GM18502 (cell line): ENCODE measurements at regions not wholly inside any gene's neighbourhood (a gene's known extent, or its start where the extent isn't known, plus 50 kb on each side); places are given as distances from the start of the nearest gene placed in this dataset.

ENCODE experiments used
- ATAC-seq: cut with Tn5 transposase; IDR thresholded peaks from one replicate; pipeline ENCODE4 v1.9.1; 2021; ENCODE audit warnings: mild to moderate bottlenecking; ENCODE audit not compliant: unreplicated experiment, poor library complexity

- ATAC-seq = no peak
Observed at GRCh38 chr1:239221656-239222055, 164.7 kb upstream of the CHRM3 start.

- ATAC-seq = no peak
Observed at GRCh38 chr1:239219679-239220078, 166.7 kb upstream of the CHRM3 start.

- ATAC-seq = no peak
Observed at GRCh38 chr1:239218301-239218700, 168.1 kb upstream of the CHRM3 start.

- ATAC-seq = no peak
Observed at GRCh38 chr1:239212811-239213220, 173.6 kb upstream of the CHRM3 start.

GRCh38 chr1:239209591-239209990, 176.8 kb upstream of the CHRM3 start:
- no peak for ATAC-seq

- ATAC-seq = no peak
Observed at GRCh38 chr1:239204401-239204800, 182.0 kb upstream of the CHRM3 start.

GRCh38 chr1:239197871-239198270, 188.5 kb upstream of the CHRM3 start:
- ATAC-seq = no peak

- ATAC-seq = no peak
Observed at GRCh38 chr1:239189998-239190512, 196.3 kb upstream of the CHRM3 start.

GRCh38 chr1:239186487-239186886, 199.9 kb upstream of the CHRM3 start:
- ATAC-seq = no peak

- no peak for ATAC-seq
Observed at GRCh38 chr1:239185245-239185619, 201.1 kb upstream of the CHRM3 start.

GRCh38 chr1:239184561-239185244, 201.7 kb upstream of the CHRM3 start:
- no peak for ATAC-seq

GRCh38 chr1:239178961-239179360, 207.4 kb upstream of the CHRM3 start:
- no peak for ATAC-seq

- no peak for ATAC-seq
Observed at GRCh38 chr1:239174880-239175279, 211.5 kb upstream of the CHRM3 start.

- no peak for ATAC-seq
Observed at GRCh38 chr1:239170828-239171227, 215.5 kb upstream of the CHRM3 start.

GRCh38 chr1:239169276-239169675, 217.1 kb upstream of the CHRM3 start:
- no peak for ATAC-seq

GRCh38 chr1:239164451-239165180, 221.8 kb upstream of the CHRM3 start:
- ATAC-seq = no peak

- no peak for ATAC-seq
Observed at GRCh38 chr1:239155466-239156091, 230.8 kb upstream of the CHRM3 start.

GRCh38 chr1:239151937-239152336, 234.4 kb upstream of the CHRM3 start:
- ATAC-seq = no peak

GRCh38 chr1:239140968-239141367, 245.4 kb upstream of the CHRM3 start:
- ATAC-seq = no peak

- no peak for ATAC-seq
Observed at GRCh38 chr1:239139801-239140200, 246.6 kb upstream of the CHRM3 start.

- no peak for ATAC-seq
Observed at GRCh38 chr1:239128541-239128940, 257.8 kb upstream of the CHRM3 start.
